Fibroblast of skin of scalp (primary cell): ENCODE measurements at regions not wholly inside any gene's neighbourhood (a gene's known extent, or its start where the extent isn't known, plus 50 kb on each side); places are given as distances from the start of the nearest gene placed in this dataset.
A peak's percentile ranks its signal among the peaks of the same experiment; 100 is the strongest.
"Not testable (repeated sequence)": the region's sequence is repeated elsewhere in the genome, so short reads cannot be mapped to it uniquely, and the experiment has no call there.

Source experiments
- DNase-seq: peaks from one replicate; pipeline ENCODE4 v3.0.0-alpha.2; 2013

DNA sequence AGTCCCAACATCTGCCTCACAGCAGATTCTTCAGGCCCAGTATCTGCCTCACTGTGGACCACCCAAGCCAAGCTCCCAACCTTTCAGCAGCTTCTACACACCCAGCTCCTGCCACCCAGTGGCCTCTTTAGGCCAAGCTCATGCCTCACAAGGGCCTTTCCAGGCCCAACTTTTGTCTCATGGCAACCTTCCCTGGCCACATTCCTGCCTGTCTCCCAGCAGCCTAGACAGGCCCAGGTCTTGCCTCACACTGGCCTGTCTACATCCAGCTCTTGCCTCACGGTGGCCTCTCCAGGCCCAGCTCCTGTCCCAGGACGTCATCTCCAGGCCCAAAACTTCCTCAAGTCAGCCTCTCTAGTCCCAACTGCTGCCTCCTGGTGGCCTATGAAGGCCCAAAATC lies 65.0 kb downstream of the CCDC201 start:
- DNase-seq: not testable (repeated sequence)

DNA sequence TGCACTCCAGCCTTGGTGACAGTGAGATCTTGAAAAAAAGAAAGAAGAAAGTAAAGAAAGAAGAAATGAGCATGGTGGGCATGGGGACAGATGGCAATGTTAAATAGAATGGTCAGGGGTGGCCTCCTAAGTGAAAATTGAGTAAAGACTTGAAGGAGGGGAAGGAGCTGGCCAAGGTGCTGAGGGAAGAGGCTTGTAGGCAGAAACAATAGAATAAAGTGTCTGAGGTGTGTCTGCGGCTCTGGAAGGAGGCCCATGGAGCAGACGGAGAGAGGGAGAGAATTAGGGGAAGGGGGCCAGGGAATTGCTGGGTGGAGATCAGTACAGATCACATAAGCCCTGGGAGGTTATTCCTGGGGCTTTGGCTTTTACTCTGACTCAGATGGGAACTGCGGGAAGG lies 70.7 kb downstream of the CCDC201 start:
- not testable (repeated sequence) for DNase-seq

DNA sequence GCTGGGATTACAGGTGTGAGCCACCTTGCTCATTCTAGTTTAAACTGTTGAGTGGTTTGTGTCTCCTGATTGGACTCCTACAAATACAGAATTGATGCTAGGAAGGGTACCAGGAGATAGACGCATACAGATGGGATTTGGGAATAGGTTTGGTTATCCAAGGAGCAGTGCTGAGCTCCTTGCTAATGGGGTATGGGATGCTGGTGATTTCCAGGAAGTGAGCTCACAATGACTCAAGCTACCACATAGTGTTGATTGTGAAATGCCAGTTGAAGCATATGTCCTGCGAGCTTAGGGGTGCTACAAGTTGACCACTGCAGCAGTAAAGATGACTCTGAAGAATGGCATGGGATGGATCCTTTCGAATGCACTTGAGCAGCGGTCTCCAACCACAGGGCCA lies 75.6 kb downstream of the CCDC201 start:
- DNase-seq: peak; percentile 61

DNA sequence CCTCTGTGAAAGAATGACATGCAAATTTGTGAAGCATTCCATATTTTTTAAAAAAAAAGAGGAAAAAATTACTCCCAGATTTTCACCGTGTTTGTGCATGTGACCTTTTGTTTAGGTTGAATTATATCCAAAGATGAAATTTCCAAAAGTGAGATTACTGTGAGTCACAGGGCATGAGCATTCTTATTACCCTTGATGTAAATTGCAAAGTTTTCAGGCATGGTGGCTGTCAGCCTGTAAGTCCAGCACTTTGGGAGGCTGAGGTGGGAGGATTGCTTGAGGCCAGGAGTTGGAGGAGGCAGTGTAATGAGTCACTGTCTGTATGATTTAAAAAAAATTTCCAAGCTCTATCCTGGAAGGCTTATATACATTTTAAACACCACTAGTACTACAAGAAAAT lies 83.2 kb downstream of the CCDC201 start:
- DNase-seq: peak; percentile 70

DNA sequence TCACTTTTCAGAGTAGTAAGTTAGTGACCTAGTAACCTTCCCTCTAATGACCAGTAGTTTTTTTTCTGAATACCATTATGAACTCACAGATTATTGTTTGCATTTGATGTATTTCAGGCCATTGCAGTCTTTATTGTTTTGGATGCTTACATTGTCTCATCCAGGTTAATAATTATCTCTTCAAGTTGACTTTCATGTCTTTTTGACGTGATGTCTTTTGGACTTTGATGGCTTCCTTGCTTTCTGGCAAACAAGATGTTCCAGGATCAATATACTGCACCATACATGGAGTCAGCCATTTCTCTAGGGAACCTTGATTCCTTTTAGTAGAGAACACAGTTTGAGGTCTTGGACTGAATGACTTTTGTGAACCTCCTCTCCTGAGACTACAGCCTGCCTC lies 87.2 kb downstream of the CCDC201 start:
- DNase-seq: not testable (repeated sequence)

DNA sequence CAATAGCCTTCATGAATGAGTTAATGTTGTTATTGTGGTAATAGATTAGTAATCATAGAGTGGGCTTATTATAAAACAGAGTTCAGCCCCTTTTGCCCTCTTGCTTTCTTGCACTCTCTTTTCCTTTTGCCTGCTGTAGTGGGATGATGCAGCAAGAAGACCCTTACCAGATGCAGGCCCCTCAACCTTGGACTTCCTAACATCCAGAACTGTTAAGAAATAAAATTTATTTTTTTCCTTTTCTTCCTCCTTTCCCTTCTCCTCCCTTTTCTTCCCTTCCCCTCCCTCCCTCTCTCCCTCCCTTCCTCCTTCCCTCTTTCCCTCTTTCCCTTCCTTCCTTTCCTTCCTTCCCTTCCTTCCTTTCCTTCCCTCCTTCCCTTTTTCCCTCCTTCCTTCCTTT lies 88.1 kb downstream of the CCDC201 start:
- not testable (repeated sequence) for DNase-seq
